OCI-LY1 (cell line): ENCODE measurements at regions not wholly inside any gene's neighbourhood (a gene's known extent, or its start where the extent isn't known, plus 50 kb on each side); places are given as distances from the start of the nearest gene placed in this dataset.

Experiments used
- H2AFZ ChIP-seq: fragments of 200-600 bp; sonication (generic), shearing (Covaris generic); 2 replicates; pipeline ENCODE4 v1.6.0; 2014; ENCODE audit warnings: antibody characterized with exemption, mild to moderate bottlenecking, low read length
- H3F3A ChIP-seq: fragments of 200-600 bp; sonication (generic), shearing (Covaris generic); 2 replicates; pipeline ENCODE4 v1.6.0; 2014; ENCODE audit warnings: mild to moderate bottlenecking, antibody characterized with exemption, low read length, moderate library complexity; ENCODE audit not compliant: insufficient read depth
- H3K27ac ChIP-seq: fragments of 200-600 bp; sonication (generic); 2 replicates; pipeline ENCODE4 v1.5.1; 2014; ENCODE audit warnings: low read length, mixed run types, mild to moderate bottlenecking, low read depth; ENCODE audit not compliant: poor library complexity, severe bottlenecking
- H3K27me3 ChIP-seq: fragments of 200-600 bp; sonication (generic); 2 replicates; pipeline ENCODE4 v1.6.0; 2014; ENCODE audit warnings: antibody characterized with exemption, mild to moderate bottlenecking, low read length, moderate library complexity; ENCODE audit not compliant: insufficient read depth
- H3K36me3 ChIP-seq: fragments of 200-600 bp; sonication (generic); 2 replicates; pipeline ENCODE4 v1.6.1; 2014; ENCODE audit warnings: mild to moderate bottlenecking, antibody characterized with exemption, low read length, moderate library complexity, mixed read lengths; ENCODE audit not compliant: insufficient read depth
- H3K4me1 ChIP-seq: fragments of 200-600 bp; sonication (generic); 2 replicates; pipeline ENCODE4 v1.5.1; 2014; ENCODE audit warnings: mild to moderate bottlenecking, low read length, moderate library complexity; ENCODE audit not compliant: insufficient read depth, severe bottlenecking
- H3K4me2 ChIP-seq: fragments of 200-600 bp; sonication (generic), shearing (Covaris generic); 2 replicates; pipeline ENCODE4 v1.6.1; 2014; ENCODE audit warnings: low read length
- H3K4me3 ChIP-seq: fragments of 200-600 bp; sonication (generic); 2 replicates; pipeline ENCODE4 v1.5.1; 2014; ENCODE audit warnings: low read length, low read depth, mild to moderate bottlenecking, mixed read lengths; ENCODE audit not compliant: poor library complexity, severe bottlenecking
- H3K79me2 ChIP-seq: fragments of 200-600 bp; shearing (Covaris generic); 2 replicates; pipeline ENCODE4 v1.6.1; 2016; ENCODE audit warnings: mixed run types, low read length, mixed read lengths; ENCODE audit not compliant: insufficient read depth
- H3K9ac ChIP-seq: fragments of 200-600 bp; sonication (generic), shearing (Covaris generic); 2 replicates; pipeline ENCODE4 v1.6.1; 2014; ENCODE audit warnings: mild to moderate bottlenecking, low read length, mixed read lengths
- H3K9me2 ChIP-seq: fragments of 200-600 bp; sonication (generic), shearing (Covaris generic); 2 replicates; pipeline ENCODE4 v1.6.1; 2014; ENCODE audit warnings: low read depth, mild to moderate bottlenecking, low read length, mixed read lengths
- H3K9me3 ChIP-seq: fragments of 200-600 bp; shearing (Covaris generic); 2 replicates; pipeline ENCODE4 v1.6.1; 2014; ENCODE audit warnings: low read length, mixed read lengths
- H4K20me1 ChIP-seq: fragments of 200-600 bp; sonication (generic), shearing (Covaris generic); 2 replicates; pipeline ENCODE4 v1.6.0; 2016; ENCODE audit warnings: mild to moderate bottlenecking, low read length; ENCODE audit not compliant: insufficient read depth
- CTCF ChIP-seq: fragments of 200-600 bp; sonication (generic), shearing (Covaris generic); IDR thresholded peaks from 2 replicates; pipeline ENCODE4 v1.5.1; 2017; ENCODE audit warnings: mild to moderate bottlenecking, antibody characterized with exemption, low read length, moderate library complexity, mixed read lengths
- EZH2 ChIP-seq: fragments of 200-600 bp; sonication (generic), shearing (Covaris generic); IDR thresholded peaks from 2 replicates; pipeline ENCODE4 v1.8.0; 2017; ENCODE audit warnings: borderline replicate concordance, mixed run types, mild to moderate bottlenecking, antibody characterized with exemption, low read length, moderate library complexity, mixed read lengths

GRCh38 chr3:34300621-34301020 lies 502.2 kb downstream of the PDCD6IP start:
- H3K9me2 ChIP-seq, result no peaks in the 10 kb centered on the region
- no peaks in the 10 kb centered on the region for H3F3A ChIP-seq
- H3K36me3 ChIP-seq, result no peaks in the 10 kb centered on the region
- H4K20me1 ChIP-seq, result no peaks in the 10 kb centered on the region
- H3K9me3 ChIP-seq, result no peaks in the 10 kb centered on the region
- no peaks in the 10 kb centered on the region for H3K79me2 ChIP-seq
- no peak overlapping the region for H2AFZ ChIP-seq
- no peak overlapping the region for H3K27ac ChIP-seq
- H3K4me3 ChIP-seq, result no peak overlapping the region
- H3K9ac ChIP-seq, result no peak overlapping the region
- H3K4me2 ChIP-seq, result no peak overlapping the region
- H3K4me1 ChIP-seq, result no peaks in the 10 kb centered on the region
- no peaks in the 10 kb centered on the region for H3K27me3 ChIP-seq
- TF ChIP-seq EZH2 (no peak), CTCF (no peak)

- H3K27me3 ChIP-seq, result no peaks in the 10 kb centered on the region
- no peaks in the 10 kb centered on the region for H3K9me2 ChIP-seq
Observed at GRCh38 chr3:34301313-34301712, 502.9 kb downstream of the PDCD6IP start.

GRCh38 chr3:34305266-34305665 lies 506.8 kb downstream of the PDCD6IP start:
- no peak overlapping the region for H3K27ac ChIP-seq
- H3K9ac ChIP-seq, result no peak overlapping the region
- H3K36me3 ChIP-seq, result no peaks in the 10 kb centered on the region
- no peak overlapping the region for H2AFZ ChIP-seq
- no peak overlapping the region for H3K4me3 ChIP-seq
- H3K79me2 ChIP-seq, result no peaks in the 10 kb centered on the region
- no peaks in the 10 kb centered on the region for H3K9me3 ChIP-seq
- no peak for TF ChIP-seq EZH2
- no peak for TF ChIP-seq CTCF
- no peaks in the 10 kb centered on the region for H3F3A ChIP-seq
- no peaks in the 10 kb centered on the region for H3K9me2 ChIP-seq
- no peaks in the 10 kb centered on the region for H4K20me1 ChIP-seq
- H3K27me3 ChIP-seq, result no peaks in the 10 kb centered on the region
- H3K4me1 ChIP-seq, result no peaks in the 10 kb centered on the region
- no peak overlapping the region for H3K4me2 ChIP-seq

More at GRCh38 chr3:34301313-34301712, 502.9 kb downstream of the PDCD6IP start:
- Histone ChIP-seq H3K36me3 (no peaks in the 10 kb centered on the region), H2AFZ (no peak overlapping the region), H3K9me3 (no peaks in the 10 kb centered on the region), H3K4me2 (no peak overlapping the region), H3K9ac (no peak overlapping the region), H3F3A (no peaks in the 10 kb centered on the region), H3K79me2 (no peaks in the 10 kb centered on the region), H3K4me1 (no peaks in the 10 kb centered on the region), H3K27ac (no peak overlapping the region), H4K20me1 (no peaks in the 10 kb centered on the region), H3K4me3 (no peak overlapping the region)
- TF ChIP-seq CTCF (no peak), EZH2 (no peak)
